Mesodermal cell (in vitro differentiated cells): ENCODE measurements at regions not wholly inside any gene's neighbourhood (a gene's known extent, or its start where the extent isn't known, plus 50 kb on each side); places are given as distances from the start of the nearest gene placed in this dataset.

Experiments
- H3K27ac ChIP-seq: 2 replicates; pipeline ENCODE4 v1.7.0; 2013; ENCODE audit warnings: mild to moderate bottlenecking, low read depth, low read length, moderate library complexity; ENCODE audit not compliant: severe bottlenecking
- H3K36me3 ChIP-seq: 2 replicates; pipeline ENCODE4 v1.7.1; 2013; ENCODE audit warnings: mild to moderate bottlenecking, low read length, moderate library complexity; ENCODE audit not compliant: control insufficient read depth, insufficient read depth
- H3K4me1 ChIP-seq: one replicate; pipeline ENCODE4 v1.7.1; 2013; ENCODE audit warnings: mild to moderate bottlenecking, low read length; ENCODE audit not compliant: insufficient read depth, control insufficient read depth, poor library complexity, severe bottlenecking
- H3K4me3 ChIP-seq: 2 replicates; pipeline ENCODE4 v1.7.0; 2013; ENCODE audit warnings: low read length, control low read depth, mild to moderate bottlenecking; ENCODE audit not compliant: insufficient read depth, poor library complexity, severe bottlenecking; ENCODE audit errors: extremely low read depth
- H3K9me3 ChIP-seq: 2 replicates; pipeline ENCODE4 v1.7.1; 2013; ENCODE audit warnings: mild to moderate bottlenecking, low read length, moderate library complexity; ENCODE audit not compliant: control insufficient read depth
- WGBS, 2 experiments: methylation state at CpG; one replicate each; pipeline ENCODE4 v1.1.5; 2013; ENCODE audit warnings: missing lambda C conversion rate in 2 of 2; ENCODE audit not compliant: insufficient coverage in 2 of 2; 5-methylcytosine and 5-hydroxymethylcytosine counted together

DNA sequence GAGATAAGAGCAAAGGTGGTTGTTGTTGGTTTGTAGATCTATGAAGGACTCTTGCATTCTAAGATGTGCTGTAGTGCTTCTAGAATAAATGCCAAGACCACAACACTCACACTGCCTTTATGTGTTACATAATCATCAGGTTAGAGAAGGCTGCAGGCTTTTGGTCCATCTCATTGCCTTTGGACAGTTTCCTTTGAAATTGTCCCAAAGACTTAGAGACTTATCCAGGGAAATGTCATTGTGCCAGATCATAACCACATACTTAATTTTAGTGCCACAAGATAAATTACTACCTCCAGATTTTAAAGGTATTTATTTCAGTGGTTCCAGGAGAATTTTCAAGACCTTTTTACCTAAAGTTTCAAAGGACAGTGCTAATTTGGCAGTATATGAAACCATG, 666.6 kb upstream of the CITED2 start:
- Histone ChIP-seq H3K4me1 (no peaks in the 10 kb centered on the region), H3K27ac (no peak overlapping the region), H3K4me3 (no peak overlapping the region), H3K36me3 (no peaks in the 10 kb centered on the region), H3K9me3 (no peaks in the 10 kb centered on the region)

DNA sequence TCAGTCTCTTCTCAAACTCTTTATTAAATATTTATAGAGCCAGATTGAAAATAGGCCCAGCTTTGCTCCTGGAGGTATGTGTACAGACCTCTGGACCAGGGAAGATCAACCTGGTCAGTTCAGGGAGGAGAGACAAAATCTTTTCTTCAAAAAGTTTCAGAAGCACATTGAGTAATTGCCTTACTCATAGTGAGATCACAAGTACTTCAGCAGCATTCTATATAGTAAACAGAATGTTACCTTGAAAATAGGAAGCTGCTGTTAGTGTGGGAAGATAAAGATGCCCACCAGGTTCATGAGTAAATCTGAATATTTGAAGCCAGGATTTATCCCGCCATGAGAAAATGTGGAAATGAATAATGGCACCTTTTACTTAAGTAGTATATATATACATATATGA, 665.9 kb upstream of the CITED2 start:
- Histone ChIP-seq H3K4me1 (no peaks in the 10 kb centered on the region), H3K9me3 (no peaks in the 10 kb centered on the region), H3K27ac (no peak overlapping the region), H3K36me3 (no peaks in the 10 kb centered on the region), H3K4me3 (no peak overlapping the region)
- WGBS, 2 experiments = no CpG with 5 or more reads among the region's 1 CpG

DNA sequence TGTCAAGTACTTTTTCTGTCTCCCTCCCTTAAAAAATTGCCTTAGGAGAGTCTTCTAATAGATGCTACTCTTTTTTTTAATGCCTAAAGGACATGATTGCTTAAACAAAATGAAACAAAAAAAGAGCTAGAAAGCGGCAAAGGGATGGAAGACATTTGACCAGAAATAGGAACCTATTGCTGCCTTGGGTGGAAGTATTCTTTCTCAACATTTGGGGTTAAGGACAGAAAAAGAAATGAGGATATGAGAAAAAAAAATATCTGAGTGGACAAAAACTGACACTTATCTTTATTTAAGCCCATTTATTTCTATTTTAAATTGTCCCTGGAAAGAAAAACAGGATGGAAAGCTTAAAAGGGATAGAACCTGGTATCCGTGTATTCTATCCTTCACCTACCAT, 664.9 kb upstream of the CITED2 start:
- Histone ChIP-seq H3K27ac (no peak overlapping the region), H3K4me1 (no peaks in the 10 kb centered on the region), H3K9me3 (no peaks in the 10 kb centered on the region), H3K4me3 (no peak overlapping the region), H3K36me3 (no peaks in the 10 kb centered on the region)
- WGBS, 2 experiments = 100% methylated on average over 1 of the region's 2 CpGs

DNA sequence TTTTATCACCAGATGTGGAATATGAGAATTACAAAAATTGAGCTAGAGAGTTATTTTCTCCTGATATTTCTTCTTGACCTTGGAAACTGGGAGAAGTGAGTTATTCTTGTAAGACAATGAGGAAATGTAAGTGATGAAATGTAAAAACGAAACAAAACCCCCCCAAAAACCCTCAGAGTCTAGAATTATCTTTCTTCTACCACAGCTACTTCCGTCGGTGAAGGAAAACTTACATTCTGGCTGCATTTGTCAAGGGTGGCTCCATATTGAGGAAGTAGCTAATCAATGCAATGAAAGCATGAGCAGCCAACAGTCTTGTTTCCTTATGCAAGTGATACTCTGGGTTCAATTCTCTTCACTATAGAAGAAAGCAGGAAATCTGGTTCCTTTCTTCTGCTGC, 661.7 kb upstream of the CITED2 start:
- Histone ChIP-seq H3K36me3 (no peaks in the 10 kb centered on the region), H3K4me3 (no peak overlapping the region), H3K27ac (no peak overlapping the region), H3K4me1 (no peaks in the 10 kb centered on the region), H3K9me3 (no peaks in the 10 kb centered on the region)
- WGBS, 2 experiments = no CpG with 5 or more reads among the region's 3 CpGs

DNA sequence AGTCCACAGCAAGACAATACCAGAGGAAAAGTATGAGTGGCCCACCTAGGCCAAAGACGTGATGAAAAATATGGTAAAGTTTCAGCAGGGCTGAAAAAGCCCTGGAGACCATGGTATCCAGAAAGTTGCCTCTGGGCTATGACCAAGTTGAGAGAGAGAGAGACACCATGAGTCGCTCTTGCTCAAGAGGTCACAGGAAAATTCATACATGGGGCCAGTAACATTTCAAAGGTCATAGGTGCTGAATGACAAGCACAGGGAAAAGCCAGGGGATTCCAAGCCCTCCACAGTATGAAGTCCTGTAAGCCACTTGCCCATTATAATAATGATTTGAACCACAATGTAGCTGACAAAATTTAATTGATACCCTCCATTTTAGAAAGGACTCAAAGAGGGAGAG, 657.7 kb upstream of the CITED2 start:
- 96 to 100% methylated on average over 2 of the region's 2 CpGs for WGBS, 2 experiments
- no peaks in the 10 kb centered on the region for H3K4me1 ChIP-seq

DNA sequence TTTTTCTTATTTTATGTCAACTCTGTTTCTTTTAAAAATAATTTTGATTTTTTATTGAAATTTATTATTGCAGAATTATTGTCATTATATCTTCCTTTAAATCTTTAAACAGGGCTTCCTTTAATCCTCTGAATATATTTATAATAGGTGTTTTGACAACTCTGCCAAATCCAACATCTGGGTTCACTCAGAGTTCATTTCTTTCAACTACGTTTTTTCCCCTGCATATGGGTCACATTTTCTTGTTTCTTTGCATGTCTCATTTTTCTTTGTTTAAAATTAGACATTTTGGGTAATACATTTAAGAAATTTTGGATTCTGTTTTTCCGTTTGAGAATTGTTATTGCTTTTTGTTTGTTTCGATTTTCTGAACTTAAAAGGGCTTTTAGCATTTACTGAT, 655.1 kb upstream of the CITED2 start:
- H3K4me3 ChIP-seq = no peak overlapping the region
- no peaks in the 10 kb centered on the region for H3K36me3 ChIP-seq
- H3K4me1 ChIP-seq = no peaks in the 10 kb centered on the region
- H3K27ac ChIP-seq = no peak overlapping the region
- H3K9me3 ChIP-seq = peaks cover 6% of the 10 kb centered on the region
- WGBS, 2 experiments = no CpG with 5 or more reads among the region's 3 CpGs

More for the DNA sequence above, 657.7 kb upstream of the CITED2 start:
- no peaks in the 10 kb centered on the region for H3K36me3 ChIP-seq
- peaks cover 3% of the 10 kb centered on the region for H3K9me3 ChIP-seq
- H3K27ac ChIP-seq = no peak overlapping the region
- no peak overlapping the region for H3K4me3 ChIP-seq

DNA sequence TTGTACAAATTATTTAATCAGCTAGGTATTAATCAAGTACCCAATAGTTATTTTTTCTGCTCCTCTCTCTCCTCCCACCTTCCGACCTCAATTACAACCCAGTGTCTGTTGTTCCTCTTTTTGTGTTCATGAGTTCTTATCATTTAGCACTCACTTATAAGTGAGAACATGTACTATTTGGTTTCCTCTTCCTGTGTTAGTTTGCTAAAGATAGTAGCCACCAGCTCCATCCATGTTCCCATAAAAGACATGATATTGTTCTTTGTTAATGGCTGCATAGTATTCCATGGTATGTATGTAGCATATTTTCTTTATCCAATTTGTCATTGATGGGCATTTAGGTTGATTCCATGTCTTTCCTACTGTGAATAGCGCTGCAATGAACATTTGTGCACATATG, 652.8 kb upstream of the CITED2 start:
- no peak overlapping the region for H3K4me3 ChIP-seq
- 38% methylated on average over 1 of the region's 2 CpGs; no CpG with 5 or more reads in 1 of the 2 experiments for WGBS, 2 experiments

DNA sequence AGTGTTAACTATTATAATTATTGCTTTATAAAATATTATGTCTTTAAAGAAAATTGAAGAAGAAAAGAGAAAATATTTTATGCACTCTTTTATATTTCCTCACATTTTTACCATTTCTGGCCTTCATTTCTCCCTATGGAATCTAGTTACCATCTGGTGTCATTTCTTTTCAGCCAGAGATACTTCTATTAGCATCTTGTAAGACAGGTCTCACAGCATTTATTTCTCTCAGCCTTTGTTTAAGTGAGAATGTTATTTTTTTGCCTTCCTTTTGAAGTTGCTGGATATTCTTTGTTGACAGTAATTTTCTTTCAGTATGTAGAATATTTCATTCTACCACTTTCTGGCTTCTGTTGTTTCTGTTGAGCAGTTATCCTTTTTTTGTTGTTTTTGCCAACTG, 652.1 kb upstream of the CITED2 start:
- peaks cover 6% of the 10 kb centered on the region for H3K9me3 ChIP-seq
- H3K27ac ChIP-seq = no peak overlapping the region
- H3K4me1 ChIP-seq = no peaks in the 10 kb centered on the region
- H3K36me3 ChIP-seq = no peaks in the 10 kb centered on the region
- H3K4me3 ChIP-seq = no peak overlapping the region

More for the DNA sequence above, 652.8 kb upstream of the CITED2 start:
- Histone ChIP-seq H3K27ac (no peak overlapping the region), H3K36me3 (no peaks in the 10 kb centered on the region), H3K9me3 (peaks cover 6% of the 10 kb centered on the region), H3K4me1 (no peaks in the 10 kb centered on the region)

DNA sequence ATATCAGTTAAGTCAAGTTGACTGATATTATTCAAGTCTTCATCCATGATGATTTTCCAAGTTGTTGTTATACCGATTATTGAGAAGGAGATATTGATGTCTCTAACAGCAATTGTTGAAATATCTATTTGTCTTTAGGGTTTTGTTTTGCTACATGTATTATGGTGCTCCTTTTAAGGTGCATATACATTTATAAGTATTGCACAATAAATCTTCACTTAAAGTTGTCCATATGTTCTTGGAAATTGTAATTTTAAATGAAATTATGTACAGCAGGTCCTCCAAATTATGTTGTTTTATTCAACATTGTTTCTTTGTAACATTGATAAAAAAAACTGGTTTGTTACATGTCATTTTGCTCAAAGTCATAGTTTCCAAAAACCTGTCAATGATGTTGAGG, 650.7 kb upstream of the CITED2 start:
- H3K9me3 ChIP-seq = peaks cover 16% of the 10 kb centered on the region
- H3K4me3 ChIP-seq = no peak overlapping the region
- no peaks in the 10 kb centered on the region for H3K4me1 ChIP-seq
- H3K36me3 ChIP-seq = no peaks in the 10 kb centered on the region
- no CpG with 5 or more reads among the region's 1 CpG for WGBS, 2 experiments
- no peak overlapping the region for H3K27ac ChIP-seq

DNA sequence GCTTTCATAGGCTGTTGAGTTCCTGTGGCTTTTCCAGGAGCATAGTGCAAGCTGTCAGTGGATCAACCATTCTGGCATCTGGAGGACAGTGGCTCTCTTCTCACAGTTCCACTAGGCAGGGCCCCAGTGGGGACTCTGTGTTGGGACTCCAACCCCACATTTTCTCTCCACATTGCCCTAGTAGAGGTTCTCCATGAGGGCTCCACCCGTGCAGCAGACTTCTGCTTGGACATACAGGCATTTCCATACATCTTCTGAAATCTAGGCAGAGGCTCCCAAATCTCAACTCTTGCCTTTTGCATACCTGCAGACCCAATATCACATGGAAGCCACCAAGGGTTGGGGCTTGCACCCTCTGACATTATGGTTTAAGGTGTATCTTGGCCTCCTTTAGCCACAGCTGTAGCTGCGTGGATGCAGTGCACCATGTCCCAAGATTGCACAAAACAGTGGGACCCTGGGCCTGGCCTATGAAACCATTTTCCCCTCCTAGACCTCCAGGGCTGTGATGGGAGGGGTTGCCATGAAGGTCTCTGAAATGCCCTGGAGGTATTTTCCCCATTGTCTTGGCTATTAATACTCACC, 645.9 kb upstream of the CITED2 start:
- 94 to 100% methylated on average over 1 to 2 of the region's 2 CpGs for WGBS, 2 experiments

DNA sequence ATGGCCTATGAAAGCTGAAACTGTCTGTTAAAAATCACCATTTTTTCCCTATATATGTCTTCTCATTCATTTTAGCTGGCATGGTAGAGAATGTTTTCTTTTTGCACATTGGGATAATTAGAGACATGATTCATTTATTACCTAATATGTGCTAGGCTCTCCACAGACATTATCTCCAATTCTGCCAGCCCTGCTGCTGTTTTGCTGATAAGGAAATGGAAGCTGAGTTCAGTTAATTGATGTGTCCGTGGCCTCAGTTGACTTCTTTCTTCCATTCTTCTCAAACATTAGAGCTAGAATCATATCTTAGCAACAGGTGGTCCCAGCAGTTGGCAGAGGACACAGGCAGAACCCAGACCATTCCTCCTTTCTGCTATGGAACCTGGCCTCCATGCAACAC, 644.1 kb upstream of the CITED2 start:
- Histone ChIP-seq H3K4me3 (no peak overlapping the region), H3K9me3 (peaks cover 22% of the 10 kb centered on the region), H3K27ac (no peak overlapping the region), H3K4me1 (no peaks in the 10 kb centered on the region), H3K36me3 (no peaks in the 10 kb centered on the region)
- 80 to 90% methylated on average over 1 of the region's 1 CpG for WGBS, 2 experiments

More for the DNA sequence above, 645.9 kb upstream of the CITED2 start:
- Histone ChIP-seq H3K36me3 (no peaks in the 10 kb centered on the region), H3K9me3 (peaks cover 22% of the 10 kb centered on the region), H3K4me1 (no peaks in the 10 kb centered on the region), H3K4me3 (no peak overlapping the region), H3K27ac (no peak overlapping the region)
